Esophagus muscularis mucosa (tissue), 4 donors: ENCODE measurements at regions not wholly inside any gene's neighbourhood (a gene's known extent, or its start where the extent isn't known, plus 50 kb on each side); places are given as distances from the start of the nearest gene placed in this dataset.

Source experiments
- DNase-seq: peaks from one replicate; pipeline ENCODE4 v3.0.0-alpha.2; 2017; ENCODE audit errors: extremely low spot score
- H3K27ac ChIP-seq, 4 donors: fragments of 200-600 bp; sonication (generic); replicated peaks in 1 of 4; 1 replicate in 3 of 4; 2 replicates in 1 of 4; pipeline ENCODE4 v1.5.1; 2016 to 2019; ENCODE audit warnings: mild to moderate bottlenecking in 1 of 4
- H3K27me3 ChIP-seq, 4 donors: fragments of 200-600 bp; sonication (generic); one replicate each; pipeline versions ENCODE4 v1.5.1 to v1.6.0; 2016 to 2019
- H3K36me3 ChIP-seq, 4 donors: fragments of 200-600 bp; sonication (generic); one replicate each; pipeline ENCODE4 v1.5.1; 2016 to 2019
- H3K4me1 ChIP-seq, 4 donors: fragments of 200-600 bp; sonication (generic); one replicate each; pipeline ENCODE4 v1.5.1; 2016 to 2019
- H3K4me3 ChIP-seq, 4 donors: fragments of 200-600 bp; sonication (generic); 1 replicate in 2 of 4; 2 replicates in 2 of 4; pipeline ENCODE4 v1.5.1; 2016 to 2019; ENCODE audit warnings: mild to moderate bottlenecking in 4 of 4, moderate library complexity in 1 of 4
- H3K9me3 ChIP-seq, 4 donors: fragments of 200-600 bp; sonication (generic); 1 replicate in 3 of 4; 2 replicates in 1 of 4; pipeline ENCODE4 v1.5.1; 2016 to 2019
- EP300 ChIP-seq: sonication (generic); formaldehyde crosslinking; IDR thresholded peaks from one replicate; pipeline ENCODE4 v1.6.1; 2017; ENCODE audit warnings: antibody characterized with exemption
- POLR2A ChIP-seq: fragments of 450-650 bp; IDR thresholded peaks from one replicate; pipeline ENCODE4 v1.6.1; 2017; ENCODE audit warnings: antibody characterized with exemption, moderate library complexity, mild to moderate bottlenecking, low read depth
- POLR2AphosphoS5 ChIP-seq, 2 donors: sonication (generic); formaldehyde crosslinking; IDR thresholded peaks; one replicate each; pipeline ENCODE4 v1.6.1; 2017; ENCODE audit warnings: antibody characterized with exemption in 2 of 2
- WGBS: methylation state at CpG from one replicate; pipeline ENCODE4 v1.1.5; 2018; 5-methylcytosine and 5-hydroxymethylcytosine counted together
- intact Hi-C: fragments of 100-400 bp; cut with DNase I; formaldehyde crosslinking; loops from one replicate; pipeline ENCODE4 v1.15.1; 2023
- TF ChIP-seq, protein P1 (sequence below), 3 experiments: fragments of 200-600 bp in 2 of 3; fragments of 450-650 bp in 1 of 3; sonication (generic) in 2 of 3; IDR thresholded peaks; one replicate each; pipeline ENCODE4 v1.5.1; 2017 to 2019; ENCODE audit warnings: antibody characterized with exemption in 3 of 3, mild to moderate bottlenecking in 2 of 3, moderate library complexity in 1 of 3

- no peaks in the 10 kb centered on the region for H3K9me3 ChIP-seq
- WGBS: 81% methylated on average over 1 of the region's 1 CpG
- no peaks in the 10 kb centered on the region for H3K36me3 ChIP-seq
- H3K27me3 ChIP-seq: no peaks in the 10 kb centered on the region
- TF ChIP-seq POLR2A: no peak
- TF ChIP-seq POLR2AphosphoS5 (IDR thresholded peaks at IDR 0.05): no peak
- TF ChIP-seq, protein P1, sequence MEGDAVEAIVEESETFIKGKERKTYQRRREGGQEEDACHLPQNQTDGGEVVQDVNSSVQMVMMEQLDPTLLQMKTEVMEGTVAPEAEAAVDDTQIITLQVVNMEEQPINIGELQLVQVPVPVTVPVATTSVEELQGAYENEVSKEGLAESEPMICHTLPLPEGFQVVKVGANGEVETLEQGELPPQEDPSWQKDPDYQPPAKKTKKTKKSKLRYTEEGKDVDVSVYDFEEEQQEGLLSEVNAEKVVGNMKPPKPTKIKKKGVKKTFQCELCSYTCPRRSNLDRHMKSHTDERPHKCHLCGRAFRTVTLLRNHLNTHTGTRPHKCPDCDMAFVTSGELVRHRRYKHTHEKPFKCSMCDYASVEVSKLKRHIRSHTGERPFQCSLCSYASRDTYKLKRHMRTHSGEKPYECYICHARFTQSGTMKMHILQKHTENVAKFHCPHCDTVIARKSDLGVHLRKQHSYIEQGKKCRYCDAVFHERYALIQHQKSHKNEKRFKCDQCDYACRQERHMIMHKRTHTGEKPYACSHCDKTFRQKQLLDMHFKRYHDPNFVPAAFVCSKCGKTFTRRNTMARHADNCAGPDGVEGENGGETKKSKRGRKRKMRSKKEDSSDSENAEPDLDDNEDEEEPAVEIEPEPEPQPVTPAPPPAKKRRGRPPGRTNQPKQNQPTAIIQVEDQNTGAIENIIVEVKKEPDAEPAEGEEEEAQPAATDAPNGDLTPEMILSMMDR (IDR thresholded peaks at IDR 0.05): no peak
- no peak for TF ChIP-seq EP300
- DNase-seq: no peak
- H3K27ac ChIP-seq: no peak overlapping the region
- intact Hi-C loops: no loop called here
- H3K4me3 ChIP-seq: no peak overlapping the region
- no peaks in the 10 kb centered on the region for H3K4me1 ChIP-seq
Observed at GRCh38 chr4:110266136-110266535, 67.7 kb upstream of the ELOVL6 start.

GRCh38 chr4:110265001-110265400 is 66.6 kb upstream of the ELOVL6 start:
- H3K4me3 ChIP-seq: no peak overlapping the region
- H3K9me3 ChIP-seq: no peaks in the 10 kb centered on the region
- H3K27me3 ChIP-seq: no peaks in the 10 kb centered on the region
- no peaks in the 10 kb centered on the region for H3K36me3 ChIP-seq
- no peak overlapping the region for H3K27ac ChIP-seq
- DNase-seq: no peak
- TF ChIP-seq POLR2AphosphoS5 (IDR thresholded peaks at IDR 0.05) (no peak), POLR2A (no peak), EP300 (no peak)
- TF ChIP-seq, protein P1 (IDR thresholded peaks at IDR 0.05): no peak
- H3K4me1 ChIP-seq: no peaks in the 10 kb centered on the region
- intact Hi-C loops: no loop called here
- 96% methylated on average over 5 of the region's 5 CpGs for WGBS

DNA sequence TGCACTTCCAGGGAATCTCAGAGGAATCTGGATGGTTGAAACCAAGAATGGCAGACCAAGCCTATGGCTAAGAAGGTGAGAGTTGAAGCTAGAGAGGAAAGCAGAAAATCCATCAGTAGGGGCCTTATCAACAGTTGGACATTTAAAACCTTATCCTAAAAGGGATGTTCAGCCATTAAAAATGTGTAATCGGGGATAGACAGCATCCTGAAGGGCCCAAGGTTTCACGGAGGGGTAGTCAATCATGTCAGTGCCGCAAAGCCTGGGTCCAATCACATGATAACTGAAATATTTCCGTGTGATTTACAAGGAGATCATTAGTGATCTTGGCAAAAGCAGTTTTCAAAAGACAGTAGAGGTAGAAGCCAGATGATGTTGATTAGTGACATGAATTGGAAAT is 61.9 kb upstream of the ELOVL6 start:
- intact Hi-C loops: no loop called here
- TF ChIP-seq POLR2A: no peak
- TF ChIP-seq EP300: no peak
- TF ChIP-seq POLR2AphosphoS5 (IDR thresholded peaks at IDR 0.05): no peak
- TF ChIP-seq, protein P1 (IDR thresholded peaks at IDR 0.05): no peak
- 82% methylated on average over 4 of the region's 4 CpGs for WGBS
- Histone ChIP-seq H3K4me1 (no peaks in the 10 kb centered on the region), H3K36me3 (no peaks in the 10 kb centered on the region), H3K9me3 (no peaks in the 10 kb centered on the region), H3K27me3 (no peaks in the 10 kb centered on the region), H3K4me3 (no peak overlapping the region), H3K27ac (no peak overlapping the region)
- DNase-seq: no peak

DNA sequence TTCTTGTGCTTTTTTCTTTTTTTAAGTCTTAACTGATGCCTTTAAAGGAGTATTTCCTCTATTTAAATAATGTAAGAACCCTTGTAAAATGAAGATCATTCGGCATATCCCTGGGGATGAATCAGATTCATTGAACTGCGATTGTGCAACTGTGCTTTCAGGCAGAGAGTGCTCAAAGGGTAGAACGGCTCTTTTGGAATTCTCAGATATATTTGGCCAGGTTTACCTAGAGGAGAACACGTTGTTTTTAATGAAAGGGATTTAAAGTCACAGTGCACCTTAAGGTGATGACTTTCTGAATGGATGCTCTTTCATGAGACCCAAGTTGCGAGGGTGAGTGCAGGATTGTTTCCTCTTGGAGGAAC is 51.6 kb upstream of the ELOVL6 start:
- no peak overlapping the region for H3K27ac ChIP-seq
- 73% methylated on average over 5 of the region's 5 CpGs for WGBS
- TF ChIP-seq, protein P1 (IDR thresholded peaks at IDR 0.05): no peak
- TF ChIP-seq EP300 (no peak), POLR2A (no peak)

GRCh38 chr4:110248831-110249253 is 50.4 kb upstream of the ELOVL6 start:
- no peaks in the 10 kb centered on the region for H3K27me3 ChIP-seq
- intact Hi-C loops: no loop called here
- H3K4me1 ChIP-seq: no peaks in the 10 kb centered on the region
- TF ChIP-seq EP300 (no peak), POLR2AphosphoS5 (IDR thresholded peaks at IDR 0.05) (no peak), POLR2A (no peak)
- TF ChIP-seq, protein P1 (IDR thresholded peaks at IDR 0.05): no peak
- no peaks in the 10 kb centered on the region for H3K36me3 ChIP-seq
- no peak overlapping the region for H3K4me3 ChIP-seq
- whole genome bisulfite sequencing: 77% methylated on average over 5 of the region's 5 CpGs
- DNase-seq: no peak
- no peak overlapping the region for H3K27ac ChIP-seq
- H3K9me3 ChIP-seq: no peaks in the 10 kb centered on the region

More for the DNA sequence above, 51.6 kb upstream of the ELOVL6 start:
- no peaks in the 10 kb centered on the region for H3K9me3 ChIP-seq
- H3K27me3 ChIP-seq: no peaks in the 10 kb centered on the region
- intact Hi-C loops: no loop called here
- H3K36me3 ChIP-seq: no peaks in the 10 kb centered on the region
- H3K4me1 ChIP-seq: no peaks in the 10 kb centered on the region
- no peak overlapping the region for H3K4me3 ChIP-seq
- no peak for DNase-seq
